Stomach (tissue), 4 donors: ENCODE measurements at regions not wholly inside any gene's neighbourhood (a gene's known extent, or its start where the extent isn't known, plus 50 kb on each side); places are given as distances from the start of the nearest gene placed in this dataset.

ENCODE experiments used
- CTCF ChIP-seq, 7 experiments: fragments of 450-650 bp in 4 of 7; fragments of 200-600 bp in 3 of 7; sonication (generic) in 3 of 7; IDR thresholded peaks; one replicate each; pipeline ENCODE4 v1.5.1; 2016 to 2019; ENCODE audit warnings: antibody characterized with exemption in 7 of 7, control low read depth in 2 of 7, mild to moderate bottlenecking in 1 of 7
- POLR2AphosphoS5 ChIP-seq, 3 donors: sonication (generic); formaldehyde crosslinking; IDR thresholded peaks; one replicate each; pipeline ENCODE4 v1.6.1; 2016; ENCODE audit warnings: antibody characterized with exemption in 3 of 3

- TF ChIP-seq CTCF (IDR thresholded peaks at IDR 0.05) (no peak), POLR2AphosphoS5 (IDR thresholded peaks at IDR 0.05) (no peak)
Measured at GRCh38 chr6:8546496-8546895, 111.2 kb upstream of the SLC35B3 start.
